Progenitor cell of endocrine pancreas (in vitro differentiated cells): ENCODE measurements at regions not wholly inside any gene's neighbourhood (a gene's known extent, or its start where the extent isn't known, plus 50 kb on each side); places are given as distances from the start of the nearest gene placed in this dataset.

Experiments used
- DNase-seq: peaks from one replicate; pipeline ENCODE4 v3.0.0; 2021; ENCODE audit warnings: low spot score; ENCODE audit not compliant: unreplicated experiment
- H3K27ac Mint-ChIP-seq: 2 replicates; pipeline ENCODE4 v1.8.0; 2021; ENCODE audit warnings: mild to moderate bottlenecking, moderate library complexity, mixed read lengths
- H3K27me3 Mint-ChIP-seq: 2 replicates; pipeline ENCODE4 v1.8.0; 2021; ENCODE audit warnings: mixed read lengths
- H3K36me3 Mint-ChIP-seq: 2 replicates; pipeline ENCODE4 v1.8.0; 2022; ENCODE audit warnings: mixed read lengths; ENCODE audit not compliant: insufficient read depth
- H3K4me1 Mint-ChIP-seq: 2 replicates; pipeline ENCODE4 v1.8.0; 2021; ENCODE audit warnings: low read depth, mixed read lengths
- H3K4me3 Mint-ChIP-seq: 2 replicates; pipeline ENCODE4 v1.8.0; 2021; ENCODE audit warnings: low read depth, mild to moderate bottlenecking, moderate library complexity, mixed read lengths
- H3K9me3 Mint-ChIP-seq: 2 replicates; pipeline ENCODE4 v1.8.0; 2021; ENCODE audit warnings: low read depth, mixed read lengths
- CTCF ChIP-seq: fragments of 200-600 bp; sonication (generic); IDR thresholded peaks from one replicate; pipeline ENCODE4 v1.5.0; 2021; ENCODE audit warnings: antibody characterized with exemption, mild to moderate bottlenecking; ENCODE audit not compliant: unreplicated experiment

GRCh38 chr4:184293552-184293951, 75.9 kb upstream of the ENPP6 start:
- Mint-ChIP-seq H3K36me3 (no peaks in the 10 kb centered on the region), H3K4me1 (peaks cover 14% of the 10 kb centered on the region), H3K27ac (no peak overlapping the region), H3K9me3 (no peaks in the 10 kb centered on the region), H3K27me3 (no peaks in the 10 kb centered on the region), H3K4me3 (no peak overlapping the region)
- no peak for DNase-seq
- TF ChIP-seq CTCF, result no peak

GRCh38 chr4:184292877-184293276, 75.2 kb upstream of the ENPP6 start:
- no peak for TF ChIP-seq CTCF
- Mint-ChIP-seq H3K27ac (no peak overlapping the region), H3K4me3 (no peak overlapping the region), H3K27me3 (no peaks in the 10 kb centered on the region), H3K36me3 (no peaks in the 10 kb centered on the region), H3K9me3 (no peaks in the 10 kb centered on the region), H3K4me1 (peaks cover 20% of the 10 kb centered on the region)
- no peak for DNase-seq

- no peak for DNase-seq
- H3K27me3 Mint-ChIP-seq, result no peaks in the 10 kb centered on the region
Measured at GRCh38 chr4:184292465-184292867, 74.8 kb upstream of the ENPP6 start.

GRCh38 chr4:184289179-184289535, 71.5 kb upstream of the ENPP6 start:
- H3K4me1 Mint-ChIP-seq, result peaks cover 19% of the 10 kb centered on the region
- no peak overlapping the region for H3K4me3 Mint-ChIP-seq
- H3K36me3 Mint-ChIP-seq, result no peaks in the 10 kb centered on the region
- H3K27ac Mint-ChIP-seq, result no peak overlapping the region
- DNase-seq, result no peak
- no peaks in the 10 kb centered on the region for H3K27me3 Mint-ChIP-seq
- no peaks in the 10 kb centered on the region for H3K9me3 Mint-ChIP-seq
- TF ChIP-seq CTCF, result no peak

More at GRCh38 chr4:184292465-184292867, 74.8 kb upstream of the ENPP6 start:
- no peak for TF ChIP-seq CTCF
- Mint-ChIP-seq H3K36me3 (no peaks in the 10 kb centered on the region), H3K9me3 (no peaks in the 10 kb centered on the region), H3K4me1 (peaks cover 24% of the 10 kb centered on the region), H3K27ac (no peak overlapping the region), H3K4me3 (no peak overlapping the region)

GRCh38 chr4:184288451-184289178, 70.9 kb upstream of the ENPP6 start:
- peak overlapping the region; percentile 87 for H3K27ac Mint-ChIP-seq
- no peaks in the 10 kb centered on the region for H3K36me3 Mint-ChIP-seq

More at GRCh38 chr4:184288451-184289178, 70.9 kb upstream of the ENPP6 start:
- no peak for TF ChIP-seq CTCF
- no peak for DNase-seq
- no peaks in the 10 kb centered on the region for H3K9me3 Mint-ChIP-seq
- peaks cover 19% of the 10 kb centered on the region for H3K4me1 Mint-ChIP-seq
- no peak overlapping the region for H3K4me3 Mint-ChIP-seq
- H3K27me3 Mint-ChIP-seq, result no peaks in the 10 kb centered on the region
